ENCODE measurements at regions not wholly inside any gene's neighbourhood (a gene's known extent, or its start where the extent isn't known, plus 50 kb on each side); places are given as distances from the start of the nearest gene placed in this dataset.

DNA sequence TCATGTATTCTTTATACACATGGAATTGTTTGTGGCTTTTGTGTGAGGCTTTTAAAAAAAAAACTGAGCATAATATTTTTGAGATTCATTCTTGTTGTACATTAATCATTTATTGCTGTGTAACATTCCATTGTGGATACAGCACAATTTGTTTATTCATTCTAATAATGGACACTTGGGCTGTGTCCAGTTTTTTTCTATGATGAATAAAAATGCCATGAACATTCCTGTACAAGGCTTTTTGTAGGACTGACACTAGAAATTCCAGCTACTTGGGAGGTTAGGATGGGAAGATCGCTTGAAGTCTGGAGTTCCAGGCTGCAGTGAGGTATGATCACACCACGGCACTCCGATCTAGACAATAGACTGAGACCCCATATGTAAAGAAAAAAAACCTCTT is 254.3 kb upstream of the CACNA2D1 start:
- TF ChIP-seq, protein P1, sequence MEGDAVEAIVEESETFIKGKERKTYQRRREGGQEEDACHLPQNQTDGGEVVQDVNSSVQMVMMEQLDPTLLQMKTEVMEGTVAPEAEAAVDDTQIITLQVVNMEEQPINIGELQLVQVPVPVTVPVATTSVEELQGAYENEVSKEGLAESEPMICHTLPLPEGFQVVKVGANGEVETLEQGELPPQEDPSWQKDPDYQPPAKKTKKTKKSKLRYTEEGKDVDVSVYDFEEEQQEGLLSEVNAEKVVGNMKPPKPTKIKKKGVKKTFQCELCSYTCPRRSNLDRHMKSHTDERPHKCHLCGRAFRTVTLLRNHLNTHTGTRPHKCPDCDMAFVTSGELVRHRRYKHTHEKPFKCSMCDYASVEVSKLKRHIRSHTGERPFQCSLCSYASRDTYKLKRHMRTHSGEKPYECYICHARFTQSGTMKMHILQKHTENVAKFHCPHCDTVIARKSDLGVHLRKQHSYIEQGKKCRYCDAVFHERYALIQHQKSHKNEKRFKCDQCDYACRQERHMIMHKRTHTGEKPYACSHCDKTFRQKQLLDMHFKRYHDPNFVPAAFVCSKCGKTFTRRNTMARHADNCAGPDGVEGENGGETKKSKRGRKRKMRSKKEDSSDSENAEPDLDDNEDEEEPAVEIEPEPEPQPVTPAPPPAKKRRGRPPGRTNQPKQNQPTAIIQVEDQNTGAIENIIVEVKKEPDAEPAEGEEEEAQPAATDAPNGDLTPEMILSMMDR (IDR thresholded peaks at IDR 0.05), result no peak
- TF ChIP-seq EZH2 (IDR thresholded peaks at IDR 0.05; ENCODE audit: borderline replicate concordance, insufficient read depth, low read depth, low read length, poor library complexity, severe bottlenecking), result no peak

Data from B cell (primary cell).